Urinary bladder (tissue), 3 donors: ENCODE measurements at regions not wholly inside any gene's neighbourhood (a gene's known extent, or its start where the extent isn't known, plus 50 kb on each side); places are given as distances from the start of the nearest gene placed in this dataset.
"Not testable (repeated sequence)": the region's sequence is repeated elsewhere in the genome, so short reads cannot be mapped to it uniquely, and the experiment has no call there.

Experiments
- DNase-seq: peaks from one replicate; pipeline ENCODE4 v3.0.0-alpha.2; 2015; ENCODE audit errors: extremely low spot score
- H3K27ac ChIP-seq: one replicate; pipeline ENCODE4 v1.5.1; 2013; ENCODE audit warnings: low read depth, mild to moderate bottlenecking, moderate library complexity
- H3K36me3 ChIP-seq: one replicate; pipeline ENCODE4 v1.6.1; 2013; ENCODE audit warnings: mild to moderate bottlenecking, moderate library complexity; ENCODE audit not compliant: insufficient read depth
- H3K4me1 ChIP-seq: one replicate; pipeline ENCODE4 v1.6.1; 2013; ENCODE audit warnings: mild to moderate bottlenecking, moderate library complexity; ENCODE audit not compliant: insufficient read depth
- H3K4me3 ChIP-seq: one replicate; pipeline ENCODE4 v1.5.1; 2013; ENCODE audit warnings: low read depth, low read length
- WGBS: extraction: QIAGEN DNeasy Blood & Tissue Kit; methylation state at CpG from one replicate; pipeline ENCODE4 v1.1.7; 2013; 5-methylcytosine and 5-hydroxymethylcytosine counted together
- donor health status: healthy with polysubstance abuse.
- donor health status: healthy.

GRCh38 chr21:31785237-31786163 is 53.6 kb upstream of the SCAF4 start:
- not testable (repeated sequence) for H3K4me1 ChIP-seq, H3K27ac ChIP-seq, H3K4me3 ChIP-seq, H3K36me3 ChIP-seq
- peak; percentile 41 for DNase-seq
- WGBS, result 57% methylated on average over 11 of the region's 11 CpGs

- Histone ChIP-seq H3K27ac (no peak overlapping the region), H3K4me1 (no peaks in the 10 kb centered on the region), H3K4me3 (no peak overlapping the region), H3K36me3 (no peaks in the 10 kb centered on the region)
- 6% methylated on average over 3 of the region's 3 CpGs for WGBS
- DNase-seq, result peak; percentile 18
Observed at GRCh38 chr21:31781737-31782136, 49.8 kb upstream of the SCAF4 start.
